ENCODE measurements at regions not wholly inside any gene's neighbourhood (a gene's known extent, or its start where the extent isn't known, plus 50 kb on each side); places are given as distances from the start of the nearest gene placed in this dataset.
"Not testable (repeated sequence)": the region's sequence is repeated elsewhere in the genome, so short reads cannot be mapped to it uniquely, and the experiment has no call there.

GRCh38 chr1:111063595-111063994 is 76.3 kb downstream of the DRAM2 start:
- ChIA-PET POLR2A (no interaction called here), CTCF (no interaction called here)

- CTCF ChIA-PET, result no interaction called here
Observed at GRCh38 chr1:111062624-111063023, 77.3 kb downstream of the DRAM2 start.

GRCh38 chr1:111062081-111062480 is 77.8 kb downstream of the DRAM2 start:
- POLR2A ChIA-PET, result no interaction called here
- CTCF ChIA-PET, result no interaction called here

More at GRCh38 chr1:111062624-111063023, 77.3 kb downstream of the DRAM2 start:
- POLR2A ChIA-PET, result no interaction called here

- CTCF ChIA-PET, result no interaction called here
- POLR2A ChIA-PET, result no interaction called here
Observed at GRCh38 chr1:111054656-111055055, 85.2 kb downstream of the DRAM2 start.

- ChIA-PET CTCF (no interaction called here), POLR2A (no interaction called here)
Observed at GRCh38 chr1:111052246-111052645, 87.6 kb downstream of the DRAM2 start.

- CTCF ChIA-PET, POLR2A ChIA-PET: not testable (repeated sequence)
Observed at GRCh38 chr1:111048253-111048652, 84.5 kb upstream of the LRIF1 start.

- CTCF ChIA-PET, result interaction anchor here (1.1 kb wide), 1 partner anchor 262 kb away, joined by 3 read pairs; no protein-coding TSS in a partner anchor
Observed at GRCh38 chr1:111045033-111045722, 81.5 kb upstream of the LRIF1 start.

GRCh38 chr1:111032295-111032897 is 68.7 kb upstream of the LRIF1 start:
- ChIA-PET POLR2A (no interaction called here), CTCF (interaction anchor here (0.6 kb wide), 1 partner anchor 30 kb away, joined by 4 read pairs; no protein-coding TSS in a partner anchor)

More at GRCh38 chr1:111045033-111045722, 81.5 kb upstream of the LRIF1 start:
- POLR2A ChIA-PET, result no interaction called here

GRCh38 chr1:111030590-111030989 is 66.9 kb upstream of the LRIF1 start:
- CTCF ChIA-PET, result interaction anchor here (0.6 to 1.7 kb wide), 11 partner anchors 10 to 1683 kb away, joined by 3 to 4 read pairs (median 3); no protein-coding TSS in a partner anchor
- POLR2A ChIA-PET, result no interaction called here

GRCh38 chr1:111025109-111025508 is 61.4 kb upstream of the LRIF1 start:
- ChIA-PET POLR2A (no interaction called here), CTCF (no interaction called here)

- POLR2A ChIA-PET, result no interaction called here
Observed at GRCh38 chr1:111015222-111015621, 51.5 kb upstream of the LRIF1 start.

More at GRCh38 chr1:111015222-111015621, 51.5 kb upstream of the LRIF1 start:
- CTCF ChIA-PET, result no interaction called here
